ENCODE measurements at regions not wholly inside any gene's neighbourhood (a gene's known extent, or its start where the extent isn't known, plus 50 kb on each side); places are given as distances from the start of the nearest gene placed in this dataset.

DNA sequence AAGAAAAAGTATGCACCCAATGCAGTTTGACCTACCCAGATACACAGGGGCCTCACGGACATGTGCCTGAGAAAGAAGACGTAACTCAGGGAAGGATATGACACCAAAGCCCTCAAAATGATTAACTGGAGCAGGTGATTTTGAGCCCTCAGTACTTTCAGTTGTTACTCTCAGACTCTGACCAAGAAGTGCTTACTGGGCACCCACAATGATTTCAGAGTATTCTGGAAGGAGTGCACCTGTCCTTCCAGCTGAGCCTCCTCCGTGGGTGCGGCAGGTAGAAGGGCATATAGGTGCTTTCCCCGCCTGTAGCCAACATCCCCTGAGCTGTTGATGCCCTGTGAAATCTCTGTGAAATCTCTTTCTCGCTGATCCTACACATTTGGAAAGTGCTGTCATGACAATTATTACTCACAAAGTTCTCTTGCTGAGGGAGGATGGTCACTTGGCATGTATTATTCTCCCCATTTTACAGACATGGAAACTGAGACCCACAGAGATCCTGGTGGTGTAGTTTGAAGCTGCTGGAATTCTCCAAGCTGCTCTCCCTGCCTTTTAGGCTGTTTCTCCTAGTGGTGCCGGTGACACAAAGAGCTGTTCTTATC, 154.3 kb upstream of the CCND2 start:
- Histone ChIP-seq H3K4me1 (ENCODE audit: control insufficient read depth in 2 of 2, insufficient read depth in 2 of 2, low read length in 2 of 2) (peaks cover 49 to 51% of the 10 kb centered on the region in 2 donors), H3K36me3 (replicated peaks in 1 of 2; ENCODE audit: control extremely low read depth in 1 of 2, control insufficient read depth in 1 of 2, extremely low read depth in 1 of 2, insufficient read depth in 2 of 2, low read length in 1 of 2) (no peaks in the 10 kb centered on the region), H4K20me1 (ENCODE audit: control insufficient read depth, insufficient read depth, low read length, poor library complexity, severe bottlenecking) (no peaks in the 10 kb centered on the region), H3K4me2 (replicated peaks; ENCODE audit: low read depth, low read length, poor library complexity, severe bottlenecking) (peak overlapping the region; percentile 70), H3K79me2 (ENCODE audit: control insufficient read depth, insufficient read depth, low read length) (no peaks in the 10 kb centered on the region), H2AFZ (ENCODE audit: insufficient read depth, low read depth, low read length, poor library complexity, severe bottlenecking) (no peak overlapping the region), H3K27ac (ENCODE audit: low read length in 2 of 2) (peak overlapping the region in 1 of 2 donors; percentile 6), H3K9me3 (ENCODE audit: control extremely low read depth in 1 of 3, control insufficient read depth in 2 of 3, insufficient read depth in 1 of 3, low read length in 2 of 3) (no peaks in the 10 kb centered on the region), H3K9ac (ENCODE audit: low read length) (no peak overlapping the region), H3K4me3 (ENCODE audit: control extremely low read depth in 1 of 5, extremely low read depth in 1 of 5, insufficient read depth in 1 of 5, low read depth in 2 of 5, low read length in 4 of 5) (no peak overlapping the region), H3K27me3 (replicated peaks in 1 of 4; ENCODE audit: control extremely low read depth in 1 of 4, control insufficient read depth in 3 of 4, insufficient read depth in 4 of 4, low read length in 3 of 4) (no peaks in the 10 kb centered on the region)
- Mint-ChIP-seq H3K9me3 (ENCODE audit: insufficient read depth) (no peaks in the 10 kb centered on the region), H3K4me1 (peaks cover 54% of the 10 kb centered on the region), H3K27ac (peak overlapping the region; percentile 85), H3K4me3 (peak overlapping the region; percentile 78), H3K27me3 (no peaks in the 10 kb centered on the region)
- no peak for ATAC-seq (ENCODE audit: low read depth)
- TF ChIP-seq, protein P1, sequence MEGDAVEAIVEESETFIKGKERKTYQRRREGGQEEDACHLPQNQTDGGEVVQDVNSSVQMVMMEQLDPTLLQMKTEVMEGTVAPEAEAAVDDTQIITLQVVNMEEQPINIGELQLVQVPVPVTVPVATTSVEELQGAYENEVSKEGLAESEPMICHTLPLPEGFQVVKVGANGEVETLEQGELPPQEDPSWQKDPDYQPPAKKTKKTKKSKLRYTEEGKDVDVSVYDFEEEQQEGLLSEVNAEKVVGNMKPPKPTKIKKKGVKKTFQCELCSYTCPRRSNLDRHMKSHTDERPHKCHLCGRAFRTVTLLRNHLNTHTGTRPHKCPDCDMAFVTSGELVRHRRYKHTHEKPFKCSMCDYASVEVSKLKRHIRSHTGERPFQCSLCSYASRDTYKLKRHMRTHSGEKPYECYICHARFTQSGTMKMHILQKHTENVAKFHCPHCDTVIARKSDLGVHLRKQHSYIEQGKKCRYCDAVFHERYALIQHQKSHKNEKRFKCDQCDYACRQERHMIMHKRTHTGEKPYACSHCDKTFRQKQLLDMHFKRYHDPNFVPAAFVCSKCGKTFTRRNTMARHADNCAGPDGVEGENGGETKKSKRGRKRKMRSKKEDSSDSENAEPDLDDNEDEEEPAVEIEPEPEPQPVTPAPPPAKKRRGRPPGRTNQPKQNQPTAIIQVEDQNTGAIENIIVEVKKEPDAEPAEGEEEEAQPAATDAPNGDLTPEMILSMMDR (IDR thresholded peaks at IDR 0.05), result no peak
- TF ChIP-seq EZH2 (IDR thresholded peaks at IDR 0.05; ENCODE audit: borderline replicate concordance, insufficient read depth, low read depth, low read length, poor library complexity, severe bottlenecking), result no peak
- 15% methylated on average over 5 of the region's 7 CpGs for WGBS (ENCODE audit: insufficient coverage)
- CTCF ChIA-PET, result interaction anchor here (0.6 to 6.3 kb wide), 4 partner anchors 12 to 157 kb away, joined by 3 to 42 read pairs (median 5); no protein-coding TSS in a partner anchor
- POLR2A ChIA-PET, result interaction anchor here (5.4 kb wide), 1 partner anchor 151 kb away, joined by 28 read pairs; no protein-coding TSS in a partner anchor
- intact Hi-C loops (cut with micrococcal nuclease), result loop anchor here (2.0 kb wide), 1 partner anchor 50 kb away; no protein-coding TSS in a partner anchor
- DNase-seq, result peak; percentile 71

DNA sequence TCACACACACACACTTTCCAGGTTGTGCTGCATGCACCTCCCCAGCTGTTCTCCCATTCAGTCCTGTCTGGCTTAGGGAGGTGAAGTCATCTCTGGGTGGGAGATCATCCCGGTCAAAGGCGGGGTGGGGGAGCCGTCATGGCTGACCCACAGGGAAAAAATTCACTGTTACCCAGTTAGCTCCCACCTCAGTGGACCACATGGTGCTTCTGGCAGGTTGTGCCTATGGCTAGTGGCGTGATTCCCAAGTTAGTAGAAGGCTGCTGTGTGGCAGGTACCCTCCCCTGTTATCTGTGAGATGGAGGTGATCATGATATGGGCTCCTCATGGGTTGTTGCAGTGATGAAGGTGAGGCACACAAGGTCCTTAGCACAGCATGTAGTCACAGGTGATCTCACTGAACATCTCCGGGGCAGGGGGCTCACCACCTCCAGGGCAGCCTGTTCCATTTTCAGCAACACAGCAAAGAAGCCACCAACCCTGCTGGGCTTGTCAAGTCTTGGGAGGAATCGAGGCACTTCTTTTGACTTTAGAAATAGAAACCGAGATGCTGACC, 154.9 kb upstream of the CCND2 start:
- H4K20me1 ChIP-seq (ENCODE audit: control insufficient read depth, insufficient read depth, low read length, poor library complexity, severe bottlenecking), result no peaks in the 10 kb centered on the region
- no peaks in the 10 kb centered on the region for H3K9me3 ChIP-seq (ENCODE audit: control extremely low read depth in 1 of 3, control insufficient read depth in 2 of 3, insufficient read depth in 1 of 3, low read length in 2 of 3)
- peak overlapping the region; percentile 78 for H3K4me3 Mint-ChIP-seq
- intact Hi-C loops (cut with micrococcal nuclease), result loop anchor here (1.0 to 2.0 kb wide), 6 partner anchors 11 to 152 kb away; no protein-coding TSS in a partner anchor
- no peaks in the 10 kb centered on the region for H3K36me3 ChIP-seq (replicated peaks in 1 of 2; ENCODE audit: control extremely low read depth in 1 of 2, control insufficient read depth in 1 of 2, extremely low read depth in 1 of 2, insufficient read depth in 2 of 2, low read length in 1 of 2)
- 30% methylated on average over 6 of the region's 7 CpGs for WGBS (ENCODE audit: insufficient coverage)
- DNase-seq (no peak), ATAC-seq (ENCODE audit: low read depth) (peak; percentile 3)
- H3K27me3 Mint-ChIP-seq, result no peaks in the 10 kb centered on the region
- peak overlapping the region; percentile 31 for H3K9ac ChIP-seq (ENCODE audit: low read length)
- no peak overlapping the region for H2AFZ ChIP-seq (ENCODE audit: insufficient read depth, low read depth, low read length, poor library complexity, severe bottlenecking)
- no peaks in the 10 kb centered on the region for H3K79me2 ChIP-seq (ENCODE audit: control insufficient read depth, insufficient read depth, low read length)
- H3K27ac ChIP-seq (ENCODE audit: low read length in 2 of 2), result peak overlapping the region; percentile 47 to 59
- ChIA-PET POLR2A (interaction anchor here (0.8 to 5.4 kb wide), 3 partner anchors 17 to 152 kb away, joined by 3 to 28 read pairs (median 7); no protein-coding TSS in a partner anchor), CTCF (interaction anchor here (0.9 to 6.3 kb wide), 6 partner anchors 11 to 157 kb away, joined by 3 to 42 read pairs (median 12); no protein-coding TSS in a partner anchor)
- H3K27ac Mint-ChIP-seq, result peak overlapping the region; percentile 85
- TF ChIP-seq, protein P1 (IDR thresholded peaks at IDR 0.05), result no peak
- no peak for TF ChIP-seq EZH2 (IDR thresholded peaks at IDR 0.05; ENCODE audit: borderline replicate concordance, insufficient read depth, low read depth, low read length, poor library complexity, severe bottlenecking)
- peak overlapping the region in 3 of 5 experiments; percentile 21 to 56 (median 34) for H3K4me3 ChIP-seq (ENCODE audit: control extremely low read depth in 1 of 5, extremely low read depth in 1 of 5, insufficient read depth in 1 of 5, low read depth in 2 of 5, low read length in 4 of 5)
- H3K4me1 ChIP-seq (ENCODE audit: control insufficient read depth in 2 of 2, insufficient read depth in 2 of 2, low read length in 2 of 2), result peaks cover 49 to 51% of the 10 kb centered on the region in 2 donors
- H3K4me2 ChIP-seq (replicated peaks; ENCODE audit: low read depth, low read length, poor library complexity, severe bottlenecking), result peak overlapping the region; percentile 70
- no peaks in the 10 kb centered on the region for H3K27me3 ChIP-seq (replicated peaks in 1 of 4; ENCODE audit: control extremely low read depth in 1 of 4, control insufficient read depth in 3 of 4, insufficient read depth in 4 of 4, low read length in 3 of 4)
- peaks cover 54% of the 10 kb centered on the region for H3K4me1 Mint-ChIP-seq
- no peaks in the 10 kb centered on the region for H3K9me3 Mint-ChIP-seq (ENCODE audit: insufficient read depth)
